IPS-18c (cell line): ENCODE measurements at regions not wholly inside any gene's neighbourhood (a gene's known extent, or its start where the extent isn't known, plus 50 kb on each side); places are given as distances from the start of the nearest gene placed in this dataset.

Experiments used
- H3K4me3 ChIP-seq: 2 replicates; pipeline ENCODE4 v1.7.0; 2013; ENCODE audit warnings: low read depth, mild to moderate bottlenecking, low read length, moderate library complexity; ENCODE audit not compliant: insufficient read depth
- H3K9me3 ChIP-seq: one replicate; pipeline ENCODE4 v1.6.1; 2013; ENCODE audit warnings: mild to moderate bottlenecking, low read length, moderate library complexity; ENCODE audit not compliant: control insufficient read depth, insufficient read depth

DNA sequence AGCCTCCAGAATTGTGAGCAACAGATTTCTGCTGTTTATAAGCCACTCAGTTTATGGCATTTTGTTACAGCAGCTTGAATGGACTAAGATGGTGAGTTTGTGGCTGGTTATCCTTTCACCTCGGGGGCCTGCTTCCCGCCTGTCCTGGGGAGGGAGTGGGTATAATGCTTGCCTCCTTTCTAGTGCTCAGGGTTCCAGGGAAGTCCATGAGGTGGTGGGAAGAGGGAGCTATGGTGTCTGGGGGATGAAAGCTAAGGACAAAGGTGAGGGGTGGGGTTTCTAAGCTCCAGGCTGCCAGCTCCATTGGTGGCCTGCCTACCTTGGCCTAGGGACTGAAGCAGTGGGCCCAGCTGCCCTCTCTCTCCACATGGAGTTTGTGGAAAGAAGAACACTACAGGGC lies 50.2 kb upstream of the SDK2 start:
- Histone ChIP-seq H3K4me3 (no peak overlapping the region), H3K9me3 (no peaks in the 10 kb centered on the region)

DNA sequence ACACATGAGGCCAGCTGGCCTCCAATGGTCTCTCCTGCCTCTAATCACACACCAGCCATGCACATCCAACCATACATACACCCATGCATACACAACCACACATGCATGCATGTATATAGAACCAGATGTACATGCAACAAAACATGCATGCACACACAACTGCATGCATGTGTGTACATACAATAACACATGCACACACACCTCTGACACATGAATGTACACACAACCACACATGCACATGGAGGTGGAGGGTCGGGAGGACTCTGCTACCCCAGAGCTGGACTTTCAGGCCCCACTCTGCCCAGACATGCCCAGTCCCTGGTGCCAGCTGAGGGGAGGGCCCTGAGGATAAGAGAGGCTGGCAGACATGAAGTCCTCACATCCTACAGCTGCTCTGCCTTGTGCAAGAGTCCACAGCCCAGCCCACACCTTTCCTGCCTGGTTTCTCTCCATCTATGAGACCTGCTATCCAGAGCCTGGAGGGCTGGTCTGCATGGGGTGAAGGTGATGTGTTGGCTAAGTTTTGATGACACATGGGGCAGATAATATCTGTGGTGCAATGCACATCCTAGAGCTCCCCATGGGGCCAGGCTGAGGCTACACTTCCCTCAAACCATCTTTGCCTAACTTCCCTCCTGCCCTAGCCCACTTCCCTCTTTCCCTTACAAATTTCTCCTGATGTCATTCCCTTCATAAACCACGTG lies 50.9 kb upstream of the SDK2 start:
- Histone ChIP-seq H3K9me3 (no peaks in the 10 kb centered on the region), H3K4me3 (no peak overlapping the region)

DNA sequence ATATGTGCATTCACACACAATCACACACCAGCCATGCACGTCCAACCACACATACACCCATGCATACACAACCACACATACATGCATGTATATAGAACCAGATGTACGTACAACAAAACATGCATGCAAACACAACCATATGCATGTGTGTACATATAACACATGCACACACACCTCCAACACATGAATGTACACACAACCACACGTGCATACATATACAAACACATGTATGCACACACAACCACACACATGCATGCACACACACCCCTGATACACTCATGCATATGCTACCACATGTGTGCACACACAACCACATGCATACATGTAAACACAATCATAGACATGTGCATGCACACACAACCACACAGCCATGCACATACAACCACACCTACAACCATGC lies 52.0 kb upstream of the SDK2 start:
- H3K9me3 ChIP-seq = no peaks in the 10 kb centered on the region

DNA sequence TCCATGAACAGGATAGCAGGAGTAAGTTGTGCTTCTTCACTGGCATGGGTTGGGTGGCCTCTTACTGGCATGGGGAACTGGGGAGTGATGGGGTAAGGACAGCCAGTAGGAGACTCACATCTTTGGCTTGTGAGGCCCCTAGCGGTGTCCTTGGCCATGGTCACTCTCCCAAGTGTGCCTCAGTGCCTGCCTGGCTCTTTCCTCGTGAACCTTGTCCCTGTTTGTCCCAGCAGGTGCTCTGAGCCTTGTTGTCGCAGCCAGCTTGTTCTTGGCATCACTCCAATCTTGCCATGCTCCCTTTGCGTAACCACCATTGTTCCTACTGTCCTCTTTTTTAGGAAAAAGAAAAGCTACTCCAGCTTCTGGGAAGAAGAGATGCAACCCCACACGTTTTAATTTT lies 53.6 kb upstream of the SDK2 start:
- H3K9me3 ChIP-seq = no peaks in the 10 kb centered on the region
- H3K4me3 ChIP-seq = no peak overlapping the region

More for the DNA sequence above, 52.0 kb upstream of the SDK2 start:
- H3K4me3 ChIP-seq = no peak overlapping the region

DNA sequence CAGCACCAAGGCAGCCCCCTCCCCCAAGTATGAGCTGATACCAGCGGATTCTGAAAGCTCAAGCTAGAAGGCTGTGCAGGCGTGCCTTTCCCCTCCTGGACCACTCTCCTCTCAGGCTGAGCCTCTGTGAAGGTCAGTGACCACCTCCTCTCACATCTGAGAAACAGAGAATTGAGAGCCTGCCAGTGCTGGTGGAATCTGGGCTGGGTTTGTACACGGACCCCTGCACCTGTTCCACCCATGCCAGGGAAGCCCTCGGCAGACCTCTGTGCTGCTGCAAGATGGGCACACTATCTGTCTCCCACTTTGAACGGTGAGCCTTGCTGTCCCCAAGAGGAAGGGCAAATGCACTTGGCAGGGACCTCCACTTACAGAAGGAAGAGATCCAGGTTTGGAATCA lies 54.7 kb upstream of the SDK2 start:
- Histone ChIP-seq H3K9me3 (no peaks in the 10 kb centered on the region), H3K4me3 (no peak overlapping the region)

DNA sequence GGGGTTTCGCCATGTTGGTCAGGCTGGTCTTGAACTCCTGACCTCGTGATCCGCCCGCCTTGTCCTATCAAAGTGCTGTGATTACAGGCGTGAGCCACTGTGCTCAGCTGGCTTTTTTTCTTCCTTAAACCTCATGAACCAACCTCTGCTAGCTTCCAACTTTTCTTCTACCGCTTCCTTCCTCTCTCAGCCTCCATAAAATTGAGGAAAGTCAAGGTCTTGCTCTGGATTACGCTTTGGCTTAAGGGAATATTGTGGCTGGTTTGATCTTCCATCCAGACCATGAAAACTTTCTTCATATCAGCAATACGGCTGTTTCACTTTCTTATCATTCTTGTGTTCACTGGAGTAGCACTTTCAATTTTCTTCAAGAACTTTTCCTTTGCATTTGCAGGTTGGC lies 57.5 kb upstream of the SDK2 start:
- no peaks in the 10 kb centered on the region for H3K9me3 ChIP-seq
- no peak overlapping the region for H3K4me3 ChIP-seq

DNA sequence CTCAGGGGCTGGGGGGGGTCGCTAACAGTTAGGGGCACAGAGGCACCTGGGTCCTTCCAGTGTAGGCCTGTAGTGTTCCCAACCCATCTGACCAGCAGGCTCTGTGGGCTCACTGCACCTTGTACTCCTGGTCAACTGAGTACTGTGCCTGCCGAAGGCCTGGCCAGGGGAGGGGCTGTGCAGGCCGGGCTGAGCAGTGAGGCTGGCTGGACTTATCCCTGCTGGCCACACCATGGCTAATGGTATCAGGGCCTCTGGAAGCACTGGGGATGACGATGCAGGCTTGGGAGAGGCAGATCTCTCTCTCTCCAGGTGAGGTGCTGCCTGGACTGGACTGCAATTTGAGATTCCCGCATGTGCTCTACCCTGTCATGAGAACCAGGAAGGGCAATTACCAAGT lies 58.9 kb upstream of the SDK2 start:
- Histone ChIP-seq H3K9me3 (no peaks in the 10 kb centered on the region), H3K4me3 (no peak overlapping the region)

DNA sequence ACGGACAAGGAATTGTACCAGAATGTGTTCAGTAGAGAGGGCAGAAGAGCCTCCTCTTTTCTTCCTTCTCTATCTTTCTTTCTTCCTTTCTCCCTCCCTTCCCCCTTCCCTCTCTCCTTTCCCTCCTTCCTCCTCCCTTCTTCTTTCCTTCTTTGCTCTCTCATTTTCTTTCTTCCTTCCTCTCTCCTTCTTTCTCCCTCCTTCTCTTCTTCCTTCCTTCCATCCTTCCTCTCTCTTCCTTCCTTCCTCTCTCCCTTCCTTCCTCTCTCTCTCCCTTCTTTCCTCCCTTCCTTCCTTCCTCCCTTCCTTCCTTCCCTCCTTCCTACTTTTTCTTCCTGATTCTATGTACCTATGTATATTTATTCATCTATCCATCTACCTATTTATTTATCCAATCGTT lies 59.7 kb upstream of the SDK2 start:
- Histone ChIP-seq H3K4me3 (no peak overlapping the region), H3K9me3 (no peaks in the 10 kb centered on the region)

DNA sequence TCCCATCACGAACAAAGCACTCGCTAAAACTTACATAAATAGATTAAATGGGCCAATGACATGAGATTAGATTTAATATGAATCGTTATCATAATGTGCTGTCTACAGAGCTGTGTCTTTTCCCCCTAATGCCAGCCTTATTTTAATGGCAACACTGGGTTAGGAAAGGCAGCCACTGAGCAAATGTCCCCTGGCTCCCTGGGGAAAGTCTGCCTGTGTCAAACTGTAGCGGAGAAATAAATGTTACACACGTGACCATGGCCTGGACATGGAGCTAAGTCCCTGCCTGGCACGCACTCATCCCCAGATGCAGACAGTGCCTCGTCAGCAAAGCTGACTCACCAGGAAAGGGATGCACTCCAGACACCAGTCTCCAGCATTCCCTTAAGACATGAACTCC lies 61.3 kb upstream of the SDK2 start:
- no peak overlapping the region for H3K4me3 ChIP-seq
- no peaks in the 10 kb centered on the region for H3K9me3 ChIP-seq

DNA sequence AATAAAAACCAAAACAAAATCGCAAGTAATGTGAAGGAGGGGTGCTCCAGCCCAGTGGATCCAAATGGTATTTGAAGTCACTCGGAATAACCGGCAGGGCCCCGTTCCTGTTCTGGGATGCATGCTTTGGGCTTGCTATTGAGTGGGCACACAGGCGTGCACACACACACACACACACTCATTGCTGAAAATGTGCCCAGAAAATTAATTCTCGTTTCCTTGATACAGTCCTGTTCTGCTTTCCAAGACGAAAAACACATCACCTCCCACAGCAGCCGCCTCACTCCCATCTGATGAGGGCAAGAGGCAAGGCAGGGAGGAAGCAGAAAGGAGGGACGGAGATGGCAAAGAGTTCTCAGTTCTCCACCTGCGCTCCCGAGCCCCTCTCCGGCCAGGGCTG lies 62.2 kb upstream of the SDK2 start:
- Histone ChIP-seq H3K9me3 (no peaks in the 10 kb centered on the region), H3K4me3 (no peak overlapping the region)

DNA sequence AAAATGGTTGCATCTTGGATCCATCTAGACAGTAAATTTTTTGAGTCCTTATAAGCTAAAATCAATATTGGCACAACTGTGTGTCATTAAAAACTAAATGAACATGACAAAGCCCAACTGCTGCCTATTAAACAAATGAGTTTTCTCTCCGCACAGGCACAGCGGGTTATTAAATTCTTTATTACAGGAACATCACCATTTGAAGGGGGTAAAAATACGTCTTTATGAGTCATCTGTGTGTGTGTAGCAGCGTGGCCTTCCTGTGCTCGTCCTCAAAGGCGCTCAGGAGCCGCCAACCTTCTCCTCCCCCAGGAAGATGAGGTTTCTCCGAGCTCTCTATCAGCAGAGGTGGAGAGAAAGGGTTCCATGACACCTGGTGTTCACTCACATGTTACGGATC lies 62.6 kb upstream of the SDK2 start:
- H3K4me3 ChIP-seq = no peak overlapping the region
- no peaks in the 10 kb centered on the region for H3K9me3 ChIP-seq

DNA sequence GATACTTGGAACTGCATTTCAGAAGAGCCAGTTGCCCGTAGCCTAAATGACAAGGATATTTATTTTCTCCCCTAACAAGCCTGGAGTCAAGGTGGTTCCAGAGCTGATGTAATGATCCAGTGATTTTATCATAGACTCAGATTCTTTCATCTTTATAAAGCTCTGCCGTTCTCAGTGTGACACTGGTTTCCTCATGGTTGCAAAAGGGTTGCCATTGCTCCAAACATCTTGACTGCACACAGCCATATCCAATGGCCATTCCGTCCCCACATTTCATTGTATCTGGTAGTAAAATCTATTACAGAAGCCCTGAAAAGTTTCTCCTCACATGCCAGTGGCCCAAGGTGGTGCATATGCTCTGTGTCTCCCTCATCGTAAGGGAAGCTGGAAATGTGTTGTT lies 63.1 kb upstream of the SDK2 start:
- H3K9me3 ChIP-seq = no peaks in the 10 kb centered on the region
- H3K4me3 ChIP-seq = no peak overlapping the region

DNA sequence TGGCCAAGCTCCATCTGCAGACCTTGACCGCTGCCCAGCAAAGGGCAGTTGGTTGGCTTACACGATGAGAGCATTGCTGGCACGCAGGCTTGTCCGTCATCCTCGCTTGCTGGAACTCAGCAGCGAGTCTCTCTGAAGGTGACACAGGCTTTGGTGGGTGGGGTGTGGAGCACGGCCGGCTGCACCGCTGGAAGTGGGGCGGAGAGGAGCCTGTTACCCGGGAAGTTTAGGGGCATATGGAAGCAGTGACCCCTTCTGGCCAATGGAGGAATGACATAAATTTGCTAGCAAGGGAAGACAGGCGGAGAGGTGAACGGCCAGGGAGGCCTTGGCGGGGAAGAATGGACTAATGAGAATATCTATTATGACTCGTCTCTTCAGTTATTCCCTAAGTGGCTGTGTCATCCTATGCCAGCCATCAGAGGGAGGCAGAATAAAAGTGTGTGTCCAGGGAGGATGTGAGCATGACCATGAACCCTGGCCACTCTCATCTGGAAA lies 65.9 kb upstream of the SDK2 start:
- H3K4me3 ChIP-seq = no peak overlapping the region
- H3K9me3 ChIP-seq = no peaks in the 10 kb centered on the region

DNA sequence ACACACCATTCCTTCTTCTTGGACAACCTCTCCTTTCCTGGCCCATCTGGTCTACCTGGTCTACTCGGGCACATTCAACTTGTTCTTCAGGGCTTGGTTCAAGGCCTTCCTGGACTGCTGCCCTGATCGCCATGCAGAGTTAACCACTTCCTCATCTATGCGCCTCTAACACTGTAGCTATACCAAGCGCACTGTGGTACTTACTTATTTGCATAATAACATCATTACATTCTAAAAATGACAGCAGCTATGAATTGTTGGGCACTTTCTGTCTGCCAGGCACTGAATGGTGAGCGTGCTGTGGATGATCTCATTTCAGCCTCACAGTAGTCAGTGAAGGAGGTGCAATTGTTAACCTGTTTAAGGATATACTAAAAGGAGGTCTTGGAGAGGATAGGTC lies 66.9 kb upstream of the SDK2 start:
- Histone ChIP-seq H3K4me3 (no peak overlapping the region), H3K9me3 (no peaks in the 10 kb centered on the region)

DNA sequence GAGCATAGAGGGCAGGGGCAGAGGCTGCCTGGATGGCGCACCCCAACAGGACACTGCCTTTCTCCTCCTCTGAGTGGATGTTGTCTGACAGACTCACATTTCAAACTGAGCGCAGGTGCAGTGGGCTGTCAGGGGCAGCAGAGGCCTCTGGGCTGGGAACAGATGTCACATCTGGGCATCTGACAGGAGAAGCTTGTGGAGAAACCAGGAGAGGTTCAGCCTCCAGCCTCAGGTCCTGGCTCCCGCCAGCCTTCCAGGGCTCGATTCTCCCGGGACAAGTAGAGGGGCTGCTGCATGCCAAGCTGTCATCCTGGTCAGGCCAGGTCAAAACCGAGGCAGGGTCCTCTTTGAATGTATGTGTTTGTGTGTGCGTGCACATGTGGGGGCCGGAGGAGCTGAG lies 67.7 kb upstream of the SDK2 start:
- Histone ChIP-seq H3K4me3 (no peak overlapping the region), H3K9me3 (no peaks in the 10 kb centered on the region)

DNA sequence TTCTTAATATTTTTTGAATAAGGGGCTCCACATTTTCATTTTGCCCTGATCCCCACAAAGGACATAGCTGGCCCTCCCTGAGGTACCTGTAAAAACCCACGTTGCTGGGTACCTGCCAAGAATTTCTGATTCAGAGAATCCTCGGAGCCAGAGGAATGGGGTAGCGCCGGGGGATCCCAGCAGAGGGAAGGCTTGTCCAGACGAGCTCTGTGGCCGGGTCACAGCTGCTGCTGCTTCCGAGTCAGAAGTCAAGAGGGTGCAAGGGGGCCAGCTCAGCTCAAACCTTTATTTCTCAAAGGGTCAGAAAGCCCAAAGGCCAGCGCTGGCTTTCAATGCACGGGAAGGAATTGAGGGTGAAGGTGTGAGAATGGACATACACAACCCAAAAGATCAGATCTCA lies 68.9 kb upstream of the SDK2 start:
- Histone ChIP-seq H3K4me3 (no peak overlapping the region), H3K9me3 (no peaks in the 10 kb centered on the region)

DNA sequence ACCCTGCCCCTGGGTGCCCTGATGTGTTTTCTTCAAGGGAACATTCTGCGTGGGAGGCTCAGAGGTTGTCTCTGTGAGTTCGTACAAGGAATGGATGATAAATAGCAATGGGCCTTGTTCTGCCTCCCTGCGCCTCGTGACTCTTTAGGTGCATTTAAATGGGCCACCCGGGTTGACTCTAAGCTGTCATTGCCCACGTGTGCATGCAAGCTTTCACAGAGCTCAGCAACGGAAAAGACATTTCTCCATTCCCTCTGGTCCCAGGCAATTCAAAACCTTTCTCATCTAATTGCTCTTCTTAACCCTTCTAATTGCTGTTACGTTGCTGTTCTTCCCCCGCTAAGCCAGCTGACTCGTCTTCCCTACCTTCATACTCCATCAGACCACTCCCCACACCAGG lies 71.5 kb upstream of the SDK2 start:
- Histone ChIP-seq H3K4me3 (no peak overlapping the region), H3K9me3 (no peaks in the 10 kb centered on the region)

DNA sequence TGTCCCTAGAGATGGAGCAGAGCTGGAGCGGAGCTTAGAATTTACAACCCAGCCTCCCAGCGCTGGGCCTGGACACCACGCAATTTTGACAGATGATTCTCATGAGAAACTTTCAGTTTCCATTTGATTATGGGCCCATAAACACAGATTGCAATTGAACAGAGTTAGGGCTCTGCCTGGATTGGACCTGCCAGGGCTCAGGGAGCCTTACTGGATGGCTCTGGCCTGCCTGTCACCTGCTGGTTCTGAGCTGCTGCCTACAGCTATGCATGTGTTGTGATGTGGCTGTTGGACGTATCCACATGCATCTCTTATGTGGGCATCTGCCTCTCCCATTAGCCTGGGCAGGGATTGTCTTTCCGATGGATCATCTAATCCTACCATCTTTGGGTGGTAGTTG lies 73.4 kb upstream of the SDK2 start:
- Histone ChIP-seq H3K9me3 (no peaks in the 10 kb centered on the region), H3K4me3 (no peak overlapping the region)

DNA sequence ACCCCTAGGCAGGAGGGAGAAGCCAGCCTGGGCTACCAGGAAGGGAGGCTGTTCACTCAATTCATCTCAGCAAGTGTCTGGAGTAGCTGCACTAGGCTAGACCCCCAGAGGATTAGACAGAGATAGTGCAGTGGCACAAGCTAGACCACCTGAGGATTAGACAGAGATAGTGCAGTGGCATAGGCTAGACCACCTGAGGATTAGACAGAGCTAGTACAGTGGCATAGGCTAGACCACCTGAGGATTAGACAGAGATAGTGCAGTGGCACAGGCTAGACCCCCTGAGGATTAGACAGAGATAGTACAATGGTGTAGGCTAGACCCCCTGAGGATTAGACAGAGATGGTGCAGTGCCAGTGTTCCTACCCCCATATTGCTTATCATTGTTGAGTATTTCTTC lies 74.1 kb upstream of the SDK2 start:
- Histone ChIP-seq H3K4me3 (no peak overlapping the region), H3K9me3 (no peaks in the 10 kb centered on the region)
